C1 segment of cervical spinal cord (tissue), 14 donors: ENCODE measurements at regions not wholly inside any gene's neighbourhood (a gene's known extent, or its start where the extent isn't known, plus 50 kb on each side); places are given as distances from the start of the nearest gene placed in this dataset.

ENCODE experiments used
- DNase-seq, 14 donors: peaks; one replicate each; lab custom pipeline; 2025; lab: John Stamatoyannopoulos, UW

GRCh38 chr21:16176570-16176969, 446.8 kb downstream of the USP25 start:
- DNase-seq = no peak

- DNase-seq = no peak
These were observed 447.8 kb downstream of the USP25 start for GRCh38 chr21:16177532-16177931.

- no peak for DNase-seq
These were observed 450.0 kb downstream of the USP25 start for GRCh38 chr21:16179773-16180172.

GRCh38 chr21:16180614-16181013, 450.8 kb downstream of the USP25 start:
- no peak for DNase-seq

- DNase-seq = no peak
These were observed 451.2 kb downstream of the USP25 start for GRCh38 chr21:16181018-16181417.

GRCh38 chr21:16185766-16186165, 456.0 kb downstream of the USP25 start:
- no peak for DNase-seq

GRCh38 chr21:16186742-16187141, 457.0 kb downstream of the USP25 start:
- DNase-seq = no peak

- no peak for DNase-seq
These were observed 458.0 kb downstream of the USP25 start for GRCh38 chr21:16187603-16188301.

GRCh38 chr21:16192902-16193301, 463.1 kb downstream of the USP25 start:
- DNase-seq = no peak

- no peak for DNase-seq
These were observed 463.8 kb downstream of the USP25 start for GRCh38 chr21:16193496-16194094.

GRCh38 chr21:16194095-16194787, 464.5 kb downstream of the USP25 start:
- peak in 10 of 14 donors; percentile 42 to 75 (median 60) for DNase-seq

GRCh38 chr21:16194788-16195537, 465.2 kb downstream of the USP25 start:
- peak in 4 of 14 donors; percentile 9 to 43 (median 27) for DNase-seq

GRCh38 chr21:16195538-16195910, 465.7 kb downstream of the USP25 start:
- no peak for DNase-seq

GRCh38 chr21:16196001-16196400, 466.2 kb downstream of the USP25 start:
- no peak for DNase-seq

GRCh38 chr21:16198546-16198945, 468.8 kb downstream of the USP25 start:
- DNase-seq = no peak

- no peak for DNase-seq
These were observed 469.8 kb downstream of the USP25 start for GRCh38 chr21:16199539-16199938.

- DNase-seq = no peak
These were observed 471.9 kb downstream of the USP25 start for GRCh38 chr21:16201718-16202117.

- DNase-seq = no peak
These were observed 475.7 kb downstream of the USP25 start for GRCh38 chr21:16205527-16205926.

GRCh38 chr21:16211339-16212303, 481.8 kb downstream of the USP25 start:
- DNase-seq = peak in 1 of 14 donors; percentile 25

- DNase-seq = no peak
These were observed 483.7 kb downstream of the USP25 start for GRCh38 chr21:16213518-16213917.

GRCh38 chr21:16215193-16215592, 485.4 kb downstream of the USP25 start:
- DNase-seq = no peak
